GM19035 (cell line): ENCODE measurements at regions not wholly inside any gene's neighbourhood (a gene's known extent, or its start where the extent isn't known, plus 50 kb on each side); places are given as distances from the start of the nearest gene placed in this dataset.
"Not testable (repeated sequence)": the region's sequence is repeated elsewhere in the genome, so short reads cannot be mapped to it uniquely, and the experiment has no call there.

ENCODE experiments used
- ATAC-seq: cut with Tn5 transposase; IDR thresholded peaks from one replicate; pipeline ENCODE4 v1.9.1; 2021; ENCODE audit not compliant: unreplicated experiment

DNA sequence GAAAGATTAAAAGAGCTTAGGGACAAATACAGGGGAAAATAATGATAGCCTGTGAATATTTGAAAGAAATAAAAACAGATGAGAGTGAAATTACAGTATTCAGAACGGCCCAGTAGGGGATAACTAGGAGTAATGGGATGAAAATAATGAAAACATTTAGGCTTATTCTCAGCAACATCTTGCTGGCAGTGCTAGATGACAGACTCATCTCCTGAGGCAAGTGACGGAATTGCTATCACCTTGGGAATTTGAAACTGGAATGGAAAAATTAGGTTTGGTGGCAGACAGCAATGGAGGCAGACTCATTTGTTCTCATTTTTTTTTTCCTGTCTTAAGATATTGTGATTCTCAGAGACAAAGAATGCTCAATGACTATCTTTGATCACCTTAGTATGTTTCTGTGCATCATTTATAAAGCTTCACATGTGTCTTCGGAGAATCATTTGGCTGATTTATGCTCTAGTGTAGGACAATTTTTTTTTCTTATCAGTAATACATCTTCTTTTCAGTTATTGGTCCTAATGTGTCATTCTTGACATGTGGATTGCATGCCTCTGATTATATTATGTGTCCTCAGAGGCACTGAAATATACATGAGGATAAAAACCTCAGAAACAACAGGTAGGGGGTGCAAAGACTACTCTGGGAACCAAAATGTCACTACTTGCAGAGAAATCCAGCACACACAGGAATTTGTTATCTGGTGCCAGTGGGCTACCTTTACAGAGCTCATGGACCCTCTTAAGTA, 711.7 kb downstream of the EDEM1 start:
- no peak for ATAC-seq

- no peak for ATAC-seq
These were observed 730.4 kb downstream of the EDEM1 start for GRCh38 chr3:5917932-5918331.

GRCh38 chr3:5918626-5919025, 731.1 kb downstream of the EDEM1 start:
- ATAC-seq: no peak

DNA sequence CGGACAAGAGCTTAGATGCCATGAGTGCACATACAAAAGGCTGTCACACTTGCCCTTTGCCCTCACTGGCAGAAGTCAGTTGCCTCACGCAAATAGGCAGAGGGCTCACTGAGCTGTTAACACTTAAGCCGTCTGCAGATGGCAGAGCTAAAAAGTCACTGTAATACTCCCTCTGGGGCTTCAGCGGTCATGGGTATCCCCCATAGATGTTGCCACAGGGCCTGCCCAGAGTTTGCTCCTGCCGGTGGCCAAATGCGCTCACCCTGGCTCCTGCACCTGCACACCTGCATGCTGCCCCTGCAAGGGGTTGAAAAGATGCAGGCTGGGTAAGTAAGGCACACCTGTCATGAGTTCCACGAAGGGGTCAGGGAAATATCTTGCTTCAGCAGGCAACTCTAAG, 741.5 kb downstream of the EDEM1 start:
- no peak for ATAC-seq

DNA sequence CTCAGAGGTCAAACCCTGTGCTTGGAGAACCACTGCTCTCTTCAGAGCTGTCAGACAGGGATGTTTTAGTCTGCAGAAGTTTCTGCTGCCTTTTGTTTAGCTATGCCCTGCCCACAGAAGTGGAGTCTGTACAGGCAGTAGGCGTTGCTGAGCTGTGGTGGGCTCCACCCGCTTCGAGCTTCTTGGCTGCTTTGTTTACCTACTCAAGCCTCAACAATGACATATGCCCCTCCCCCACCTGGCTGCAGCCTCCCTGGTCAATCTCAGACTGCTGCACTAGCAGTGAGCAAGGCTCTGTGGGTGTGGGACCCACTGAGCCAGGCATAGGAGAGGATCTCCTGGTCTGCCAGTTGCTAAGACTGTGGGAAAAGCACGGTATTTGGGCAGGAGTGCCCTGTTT, 756.6 kb downstream of the EDEM1 start:
- not testable (repeated sequence) for ATAC-seq

- no peak for ATAC-seq
These were observed 760.6 kb downstream of the EDEM1 start for GRCh38 chr3:5948084-5948483.

DNA sequence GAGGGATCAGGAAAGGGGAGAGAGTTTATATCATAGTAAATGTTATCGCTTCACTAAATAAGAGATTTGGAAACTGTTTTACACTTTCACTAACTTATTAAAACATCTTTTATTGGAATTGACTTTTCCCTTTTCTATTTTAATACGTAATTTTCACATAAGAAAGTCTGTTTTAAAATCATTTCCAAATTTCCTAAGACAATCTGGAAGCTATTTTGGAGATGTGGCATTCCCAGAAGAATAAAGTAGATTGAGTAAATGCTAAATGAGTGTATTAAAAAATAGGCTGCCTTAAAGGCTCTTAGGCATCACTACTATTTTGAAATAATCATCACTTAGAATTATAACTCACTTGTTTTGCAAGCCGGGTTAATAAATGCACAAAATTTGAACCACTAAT, 763.5 kb downstream of the EDEM1 start:
- ATAC-seq: no peak

- no peak for ATAC-seq
These were observed 785.1 kb downstream of the EDEM1 start for GRCh38 chr3:5972586-5972985.

DNA sequence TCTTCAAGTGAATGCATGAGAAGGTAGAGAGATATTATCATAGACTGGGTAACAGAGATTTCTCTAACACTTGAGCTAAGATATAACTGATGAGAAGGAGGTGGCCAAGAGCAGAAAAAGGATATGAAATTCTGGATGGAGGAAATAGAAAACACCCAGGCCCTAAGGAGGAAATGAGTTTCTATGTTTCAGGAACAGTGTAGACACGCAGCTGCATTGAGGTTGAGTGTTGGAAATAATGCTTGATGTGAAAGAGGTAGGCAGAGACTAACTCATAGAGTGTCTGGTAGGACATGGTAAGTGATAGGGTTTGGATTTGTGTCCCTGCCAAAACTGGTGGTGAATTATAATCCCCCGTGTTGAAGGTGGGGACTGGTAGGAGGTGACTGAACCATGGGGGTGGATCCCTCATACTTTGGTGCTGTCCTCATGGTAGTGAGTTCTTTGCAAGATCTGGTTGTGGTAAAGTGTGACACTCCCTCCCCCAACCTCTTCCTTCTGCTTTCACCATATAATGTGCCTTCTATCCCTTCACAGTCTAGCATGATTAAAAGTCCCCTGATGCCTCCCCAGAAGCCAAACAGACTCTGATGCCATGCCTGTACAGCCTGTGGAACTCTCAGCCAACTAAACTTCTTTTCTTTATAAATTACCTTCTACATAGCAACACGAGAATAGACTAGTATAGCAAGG, 787.3 kb downstream of the EDEM1 start:
- ATAC-seq: no peak

GRCh38 chr3:5977331-5977730, 789.8 kb downstream of the EDEM1 start:
- no peak for ATAC-seq

DNA sequence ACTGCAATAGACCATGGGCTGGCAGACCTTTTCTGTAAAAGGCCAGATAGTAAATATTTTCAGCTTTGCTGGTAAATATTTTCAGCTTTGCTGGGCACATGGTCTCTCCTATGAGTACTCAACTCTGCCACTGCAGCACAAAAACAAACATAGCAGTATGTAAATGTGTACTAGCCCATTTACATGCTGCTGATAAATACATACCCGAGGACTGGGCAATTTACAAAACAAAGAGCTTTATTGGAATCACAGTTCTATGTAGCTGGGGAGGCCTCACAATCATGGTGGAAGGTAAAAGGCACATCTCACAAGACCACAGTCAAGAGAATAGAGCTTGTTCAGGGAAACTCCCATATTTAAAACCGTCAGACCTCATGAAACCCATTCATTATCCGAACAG, 793.0 kb downstream of the EDEM1 start:
- ATAC-seq: no peak

- ATAC-seq: no peak
These were observed 807.1 kb downstream of the EDEM1 start for GRCh38 chr3:5994651-5995050.

DNA sequence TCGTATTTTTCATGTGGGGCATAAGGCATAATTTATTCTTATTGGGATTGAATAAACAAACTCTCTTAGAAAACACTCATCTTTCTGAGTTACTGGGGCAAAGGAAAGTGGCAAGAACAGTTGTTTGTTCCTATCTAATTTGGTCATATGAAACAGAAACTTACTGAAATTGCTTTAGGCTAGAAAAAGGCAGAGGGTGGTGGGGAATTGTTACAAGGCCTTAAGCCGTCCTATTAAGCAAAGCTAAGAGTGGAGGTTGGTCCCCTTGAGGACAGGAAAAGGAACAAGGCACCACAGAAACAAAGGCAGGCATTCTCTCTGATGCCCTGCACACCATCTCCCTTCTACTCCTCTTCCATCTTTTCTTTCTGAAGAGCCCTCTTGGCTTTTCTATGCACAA, 830.9 kb downstream of the EDEM1 start:
- ATAC-seq: no peak

DNA sequence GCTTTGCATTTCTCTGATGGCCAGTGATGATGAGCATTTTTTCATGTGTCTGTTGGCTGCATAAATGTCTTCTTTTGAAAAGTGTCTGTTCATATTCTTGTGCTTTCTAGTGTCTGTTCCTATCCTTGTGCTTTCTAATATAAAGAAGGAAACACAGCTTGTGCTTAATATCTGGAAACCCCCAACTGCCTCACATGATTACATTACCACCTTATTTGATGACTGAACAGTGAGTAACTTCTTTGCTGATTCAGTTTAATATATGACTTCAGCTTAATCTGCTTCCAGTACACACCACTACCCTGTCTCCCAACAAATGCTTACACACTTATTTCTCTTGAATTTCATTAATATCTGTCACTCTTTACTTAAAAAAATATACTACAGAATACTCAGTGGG, 835.1 kb downstream of the EDEM1 start:
- no peak for ATAC-seq

GRCh38 chr3:6025032-6025431, 835.9 kb upstream of the GRM7 start:
- no peak for ATAC-seq

- ATAC-seq: not testable (repeated sequence)
These were observed 830.3 kb upstream of the GRM7 start for GRCh38 chr3:6030648-6031047.

DNA sequence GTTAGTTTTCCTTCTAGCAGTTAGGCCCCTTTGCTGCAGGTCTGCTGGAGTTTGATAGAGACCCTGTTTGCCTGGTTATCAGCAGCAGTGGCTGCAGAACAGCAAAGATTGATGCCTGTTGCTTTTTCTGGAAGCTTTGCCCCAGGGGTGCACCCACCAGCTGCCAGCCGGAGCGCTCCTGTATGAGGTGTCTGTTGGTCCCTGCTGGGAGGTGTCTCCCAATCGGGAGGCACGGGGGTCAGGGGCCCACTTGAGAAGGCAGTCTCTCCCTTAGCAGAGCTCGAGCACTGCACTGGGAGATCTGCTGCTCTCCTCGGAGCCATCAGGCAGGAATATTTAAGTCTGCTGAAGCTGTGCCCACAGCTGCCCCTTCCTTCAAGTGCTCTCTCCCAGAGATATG, 825.3 kb upstream of the GRM7 start:
- ATAC-seq: no peak

DNA sequence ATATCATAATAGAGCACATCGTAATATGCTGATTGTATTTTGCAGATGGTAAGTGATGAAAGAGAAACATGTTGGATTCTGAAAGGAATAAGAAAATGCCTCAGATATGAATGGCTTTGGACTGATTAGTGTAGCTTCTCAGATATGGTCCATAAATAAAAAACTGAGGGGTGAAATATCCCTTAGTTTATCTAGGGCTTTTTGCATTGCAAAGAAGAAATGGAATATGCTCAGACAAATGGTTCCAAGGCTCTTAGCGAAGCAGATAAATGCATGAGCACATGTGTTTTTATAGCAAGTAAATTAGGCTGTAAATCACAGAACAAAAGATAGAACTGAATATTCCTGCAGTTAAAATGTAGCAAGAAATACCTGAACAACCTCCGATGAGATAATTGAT, 820.9 kb upstream of the GRM7 start:
- no peak for ATAC-seq

GRCh38 chr3:6041894-6042293, 819.0 kb upstream of the GRM7 start:
- ATAC-seq: no peak

DNA sequence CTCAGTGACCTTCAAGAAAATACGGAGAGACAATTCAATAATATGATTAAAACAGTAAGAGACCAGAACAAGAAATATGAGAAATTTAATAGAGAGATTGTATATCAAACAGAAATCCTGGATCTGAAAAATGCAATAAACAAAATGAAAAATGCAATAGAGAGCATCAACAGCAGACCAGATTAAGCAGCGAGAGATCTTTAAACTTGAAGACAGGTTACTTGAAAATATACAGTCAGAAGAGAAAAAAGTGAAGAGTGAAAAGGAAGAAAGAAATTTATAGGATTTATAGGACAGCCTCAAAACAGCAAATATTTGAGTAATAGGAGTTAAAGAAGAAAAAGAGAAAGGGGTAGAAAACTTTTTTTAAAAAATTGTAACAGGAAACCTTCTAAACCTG, 813.9 kb upstream of the GRM7 start:
- no peak for ATAC-seq

GRCh38 chr3:6060251-6060650, 800.7 kb upstream of the GRM7 start:
- no peak for ATAC-seq

DNA sequence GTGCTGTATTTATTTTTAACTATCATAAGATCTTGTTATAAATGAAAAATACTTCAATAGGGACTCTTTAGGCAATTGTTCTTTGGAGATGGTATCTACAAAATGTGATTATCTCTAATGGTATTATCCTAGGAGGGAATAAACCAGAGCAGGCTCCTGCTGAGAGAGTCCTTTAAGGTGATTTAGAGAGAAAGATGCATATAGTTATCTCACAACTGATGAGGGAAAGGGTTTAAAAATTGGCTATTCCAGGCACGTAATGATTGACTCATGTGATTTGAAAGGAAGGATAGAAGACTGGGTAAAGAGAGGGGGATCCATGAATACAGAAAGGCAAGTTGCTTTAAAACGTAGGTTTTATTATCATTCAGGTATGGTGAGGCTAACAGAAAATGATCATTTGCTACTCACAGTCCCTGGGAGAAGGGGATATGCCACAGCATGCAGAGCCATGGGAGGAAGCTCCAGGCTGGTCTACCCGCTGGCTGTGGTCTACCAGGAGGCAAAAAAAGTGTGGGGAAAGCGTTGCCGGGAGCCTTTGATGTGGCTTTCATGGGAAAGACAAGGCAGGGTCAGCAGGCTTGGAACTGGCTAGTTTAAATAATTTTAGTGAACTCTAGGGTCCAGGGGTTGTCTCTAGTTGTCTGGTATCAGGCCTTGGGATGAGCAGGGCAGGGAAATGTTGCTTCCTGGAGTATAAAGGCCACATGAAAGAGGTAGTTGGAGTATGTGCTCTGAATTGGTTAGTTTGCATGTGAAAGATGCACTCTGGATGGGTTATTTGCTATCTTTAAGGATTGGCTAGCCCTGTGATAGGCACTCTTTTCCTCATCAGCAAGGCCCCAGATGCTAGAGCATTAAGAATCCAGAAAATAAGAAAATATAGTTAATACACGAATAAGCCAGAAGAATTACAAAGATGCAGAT, 798.4 kb upstream of the GRM7 start:
- no peak for ATAC-seq
